GM12801 (cell line): ENCODE measurements at regions not wholly inside any gene's neighbourhood (a gene's known extent, or its start where the extent isn't known, plus 50 kb on each side); places are given as distances from the start of the nearest gene placed in this dataset.

Experiments
- TF ChIP-seq, protein P1 (sequence below): IDR thresholded peaks from one replicate; pipeline ENCODE4 v1.5.1; 2011; ENCODE audit warnings: control low read depth; ENCODE audit not compliant: insufficient read length; ENCODE audit errors: extremely low read depth

DNA sequence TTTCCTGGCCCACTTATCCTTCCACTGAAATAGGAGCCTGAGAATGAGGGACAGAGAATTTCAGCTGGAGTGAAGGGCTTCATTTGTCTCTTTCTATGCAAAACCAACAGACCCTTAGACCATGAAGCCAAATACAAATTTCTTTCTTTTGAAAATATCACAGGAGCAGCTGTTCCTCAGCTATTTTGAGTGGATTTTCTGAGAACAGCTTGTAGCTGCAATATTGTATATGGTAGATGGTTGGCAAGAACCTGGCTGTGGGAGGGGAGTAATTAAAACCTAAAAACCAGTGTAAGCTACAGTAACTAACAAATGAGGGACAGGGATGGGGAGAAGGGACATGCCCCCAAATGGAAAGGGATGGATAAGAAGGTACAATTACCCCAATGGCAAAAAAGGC, 350.3 kb upstream of the CDH20 start:
- TF ChIP-seq, protein P1, sequence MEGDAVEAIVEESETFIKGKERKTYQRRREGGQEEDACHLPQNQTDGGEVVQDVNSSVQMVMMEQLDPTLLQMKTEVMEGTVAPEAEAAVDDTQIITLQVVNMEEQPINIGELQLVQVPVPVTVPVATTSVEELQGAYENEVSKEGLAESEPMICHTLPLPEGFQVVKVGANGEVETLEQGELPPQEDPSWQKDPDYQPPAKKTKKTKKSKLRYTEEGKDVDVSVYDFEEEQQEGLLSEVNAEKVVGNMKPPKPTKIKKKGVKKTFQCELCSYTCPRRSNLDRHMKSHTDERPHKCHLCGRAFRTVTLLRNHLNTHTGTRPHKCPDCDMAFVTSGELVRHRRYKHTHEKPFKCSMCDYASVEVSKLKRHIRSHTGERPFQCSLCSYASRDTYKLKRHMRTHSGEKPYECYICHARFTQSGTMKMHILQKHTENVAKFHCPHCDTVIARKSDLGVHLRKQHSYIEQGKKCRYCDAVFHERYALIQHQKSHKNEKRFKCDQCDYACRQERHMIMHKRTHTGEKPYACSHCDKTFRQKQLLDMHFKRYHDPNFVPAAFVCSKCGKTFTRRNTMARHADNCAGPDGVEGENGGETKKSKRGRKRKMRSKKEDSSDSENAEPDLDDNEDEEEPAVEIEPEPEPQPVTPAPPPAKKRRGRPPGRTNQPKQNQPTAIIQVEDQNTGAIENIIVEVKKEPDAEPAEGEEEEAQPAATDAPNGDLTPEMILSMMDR, result no peak

DNA sequence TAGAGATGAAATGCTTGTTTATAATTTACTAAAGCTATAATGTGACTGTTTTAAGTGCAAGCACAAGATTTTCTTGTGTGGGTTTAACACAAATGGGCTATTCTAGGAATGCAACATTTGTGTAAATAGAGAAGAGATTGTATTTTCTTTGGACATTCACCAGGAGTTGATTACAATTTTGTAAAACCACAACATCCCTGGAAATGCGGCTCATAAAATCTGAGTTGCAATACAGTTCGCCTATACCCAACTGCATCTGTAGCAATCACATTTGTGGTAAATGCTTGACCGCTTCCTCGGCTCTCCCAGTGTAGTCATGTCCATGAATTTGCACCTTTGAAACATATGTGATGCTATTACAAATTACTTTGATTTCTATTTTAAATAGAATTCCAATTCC, 348.7 kb upstream of the CDH20 start:
- TF ChIP-seq, protein P1, result no peak

DNA sequence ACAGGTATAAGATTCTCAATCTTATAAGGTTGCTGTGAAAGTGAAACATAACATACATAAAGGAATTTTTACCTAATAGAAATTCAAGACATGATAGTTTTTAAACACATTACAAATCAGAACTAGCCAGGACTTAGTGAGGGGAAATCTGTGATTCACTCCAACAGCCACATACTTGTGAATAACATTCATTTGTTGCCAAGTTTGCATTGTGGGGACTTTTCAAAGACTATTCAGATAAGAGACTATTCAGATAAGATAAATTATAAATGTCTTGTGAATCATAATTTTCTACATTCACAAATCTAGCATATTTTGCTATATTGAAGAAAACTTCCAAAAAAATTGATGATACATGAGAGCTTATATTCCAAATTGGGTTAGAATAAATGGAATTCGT, 345.3 kb upstream of the CDH20 start:
- TF ChIP-seq, protein P1, result no peak

DNA sequence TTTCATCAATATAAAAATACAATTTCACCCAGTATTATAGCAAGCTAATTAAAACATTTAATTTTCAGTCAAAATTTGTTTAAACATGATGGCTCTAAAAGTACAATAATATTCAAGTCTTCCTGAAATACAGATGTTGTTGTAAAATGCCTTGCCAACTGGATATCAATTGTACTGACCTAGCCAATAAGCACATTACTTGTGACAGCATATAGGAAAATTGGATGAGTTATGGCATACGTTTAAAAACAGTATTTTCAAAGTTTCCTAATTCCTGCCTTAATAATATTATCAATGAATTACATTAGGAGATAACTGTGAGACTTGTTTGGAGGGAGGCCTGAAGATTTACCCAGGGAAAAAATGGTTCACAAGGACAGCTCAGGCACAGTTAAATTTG, 336.9 kb upstream of the CDH20 start:
- TF ChIP-seq, protein P1, result no peak

DNA sequence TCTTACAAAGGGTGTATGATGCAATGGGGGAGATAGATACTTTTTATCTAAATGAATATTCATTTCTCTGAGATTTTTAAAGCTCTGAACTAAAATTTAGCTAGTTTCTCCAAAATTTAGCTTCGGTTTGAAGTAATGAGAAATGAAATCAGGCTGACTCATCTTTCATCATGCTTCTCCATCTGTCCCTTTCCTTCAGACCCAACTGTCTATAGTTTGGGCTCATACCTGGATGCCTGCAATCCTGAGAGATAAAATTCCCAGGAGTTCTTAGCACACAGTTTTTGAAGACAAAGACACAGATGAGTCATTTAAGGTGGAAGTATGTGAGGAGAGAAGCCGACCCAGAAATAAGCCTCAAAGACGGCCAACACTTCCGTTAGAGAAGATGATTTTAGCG, 336.4 kb upstream of the CDH20 start:
- TF ChIP-seq, protein P1, result no peak

DNA sequence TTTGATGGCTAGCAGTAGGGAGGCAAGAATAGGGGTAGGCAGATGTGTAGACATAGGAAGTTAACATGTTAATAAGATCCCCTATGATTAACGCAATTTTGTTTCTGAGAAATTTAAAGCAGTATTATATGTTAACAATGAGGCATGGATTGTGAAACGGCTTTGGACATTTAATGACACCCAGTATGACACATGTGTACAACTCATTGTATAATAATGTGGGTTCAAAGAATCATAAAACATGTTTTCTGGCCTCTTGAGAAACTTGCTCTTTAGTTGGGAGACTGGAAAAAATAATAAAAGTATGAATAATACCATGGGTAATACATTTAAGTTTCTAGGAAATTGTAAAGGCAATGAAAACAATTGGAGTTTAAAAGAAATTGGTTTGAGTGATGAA, 332.1 kb upstream of the CDH20 start:
- TF ChIP-seq, protein P1, result no peak

DNA sequence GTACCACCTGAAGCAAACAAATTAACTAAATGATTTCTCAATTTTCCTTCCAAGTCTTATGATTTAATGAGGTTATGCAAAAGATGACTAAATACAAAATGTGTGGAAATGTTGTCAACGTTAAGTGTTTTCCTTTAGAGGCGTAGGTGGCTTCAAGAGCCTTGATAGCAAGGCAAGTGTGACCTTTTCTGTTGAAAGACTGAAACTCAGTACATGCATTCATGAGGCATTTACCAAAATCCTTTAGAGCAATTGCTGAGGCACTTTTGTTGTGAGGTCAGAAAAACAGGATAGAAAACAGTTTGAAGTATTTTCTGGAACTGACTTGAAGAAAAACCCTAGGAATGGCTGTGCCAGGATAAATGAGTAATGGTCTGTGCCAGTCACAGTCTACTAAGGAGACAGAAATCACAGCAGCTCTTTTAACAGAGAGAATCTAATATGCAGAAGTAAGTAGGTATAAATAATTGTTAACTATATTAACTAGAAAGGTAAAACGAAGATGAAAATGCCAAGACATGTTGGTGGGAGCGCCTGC, 326.5 kb upstream of the CDH20 start:
- TF ChIP-seq, protein P1, result no peak
